ENCODE measurements at regions not wholly inside any gene's neighbourhood (a gene's known extent, or its start where the extent isn't known, plus 50 kb on each side); places are given as distances from the start of the nearest gene placed in this dataset.
A peak's percentile ranks its signal among the peaks of the same experiment; 100 is the strongest.

- no peak for DNase-seq
These were observed 510.0 kb upstream of the KLF12 start for GRCh38 chr13:74644229-74644628.

GRCh38 chr13:74641586-74641985, 507.4 kb upstream of the KLF12 start:
- no peak for DNase-seq

- no peak for DNase-seq
These were observed 499.5 kb upstream of the KLF12 start for GRCh38 chr13:74633734-74634133.

- DNase-seq = no peak
These were observed 495.8 kb upstream of the KLF12 start for GRCh38 chr13:74629985-74630384.

- no peak for DNase-seq
These were observed 491.3 kb upstream of the KLF12 start for GRCh38 chr13:74625541-74625940.

- no peak for DNase-seq
These were observed 489.6 kb upstream of the KLF12 start for GRCh38 chr13:74623761-74624160.

- no peak for DNase-seq
These were observed 488.1 kb upstream of the KLF12 start for GRCh38 chr13:74622284-74622683.

- DNase-seq = no peak
These were observed 486.5 kb upstream of the KLF12 start for GRCh38 chr13:74620711-74621110.

GRCh38 chr13:74620308-74620707, 486.1 kb upstream of the KLF12 start:
- no peak for DNase-seq

- no peak for DNase-seq
These were observed 463.3 kb upstream of the KLF12 start for GRCh38 chr13:74597526-74597925.

GRCh38 chr13:74596691-74597090, 462.5 kb upstream of the KLF12 start:
- DNase-seq = no peak

GRCh38 chr13:74593688-74594087, 459.5 kb upstream of the KLF12 start:
- DNase-seq = no peak

- no peak for DNase-seq
These were observed 452.6 kb upstream of the KLF12 start for GRCh38 chr13:74586847-74587246.

- no peak for DNase-seq
These were observed 442.2 kb upstream of the KLF12 start for GRCh38 chr13:74576420-74576819.

- peak; percentile 93 for DNase-seq
These were observed 441.5 kb upstream of the KLF12 start for GRCh38 chr13:74575729-74576125.

- no peak for DNase-seq
These were observed 440.9 kb upstream of the KLF12 start for GRCh38 chr13:74574964-74575728.

- DNase-seq = peak; percentile 14
These were observed 439.4 kb upstream of the KLF12 start for GRCh38 chr13:74573654-74574053.

- no peak for DNase-seq
These were observed 437.6 kb upstream of the KLF12 start for GRCh38 chr13:74571811-74572210.

- DNase-seq = peak; percentile 48
These were observed 436.6 kb upstream of the KLF12 start for GRCh38 chr13:74570834-74571233.

- DNase-seq = no peak
These were observed 435.8 kb upstream of the KLF12 start for GRCh38 chr13:74570046-74570445.

- no peak for DNase-seq
These were observed 435.0 kb upstream of the KLF12 start for GRCh38 chr13:74569251-74569650.

GRCh38 chr13:74567485-74567884, 433.3 kb upstream of the KLF12 start:
- DNase-seq = no peak

- DNase-seq = no peak
These were observed 428.2 kb upstream of the KLF12 start for GRCh38 chr13:74562381-74562780.

- no peak for DNase-seq
These were observed 427.0 kb upstream of the KLF12 start for GRCh38 chr13:74561155-74561554.

GRCh38 chr13:74560325-74560724, 426.1 kb upstream of the KLF12 start:
- DNase-seq = no peak
